ENCODE measurements at regions not wholly inside any gene's neighbourhood (a gene's known extent, or its start where the extent isn't known, plus 50 kb on each side); places are given as distances from the start of the nearest gene placed in this dataset.

DNA sequence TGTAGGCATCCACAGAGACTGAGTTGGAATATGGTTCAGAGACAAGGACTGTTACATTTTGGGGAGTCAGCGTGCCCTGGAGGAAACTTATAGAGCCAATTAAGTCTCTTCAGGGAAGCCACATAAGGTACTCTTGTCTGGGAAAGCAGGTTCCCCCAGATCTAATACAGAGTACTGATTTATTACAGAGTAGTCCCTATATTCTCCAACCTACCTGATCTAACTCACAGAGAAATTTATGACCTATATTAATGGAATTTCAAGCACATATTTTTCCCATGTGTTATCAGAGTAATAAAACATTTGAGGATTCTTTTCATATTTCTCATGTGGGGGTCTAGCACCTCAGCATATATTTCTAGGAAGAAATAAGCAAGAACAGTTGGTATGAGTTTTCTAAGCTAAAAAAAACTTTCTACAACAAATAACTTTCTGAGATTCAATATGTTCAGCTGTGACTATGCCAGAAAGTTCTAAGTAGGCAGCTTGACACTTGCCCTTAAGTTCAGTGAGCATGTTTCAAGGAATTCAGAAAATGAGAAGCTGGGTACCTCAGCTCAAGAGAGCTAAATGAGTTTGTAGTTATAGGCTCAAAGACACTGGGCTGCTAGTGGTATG is 75.3 kb upstream of the COL8A1 start:
- Histone ChIP-seq H3K23me2 (ENCODE audit: insufficient read length, low read depth, low read length, poor library complexity, severe bottlenecking) (no peaks in the 10 kb centered on the region), H4K91ac (ENCODE audit: insufficient read length, low read depth, low read length) (no peak overlapping the region), H3K9me3 (ENCODE audit: control insufficient read depth, low read depth, low read length) (no peaks in the 10 kb centered on the region), H2BK20ac (ENCODE audit: low read depth, low read length, poor library complexity, severe bottlenecking) (no peak overlapping the region), H3K27ac (ENCODE audit: insufficient read length, low read depth, low read length) (no peak overlapping the region), H4K8ac (replicated peaks; ENCODE audit: insufficient read length, low read depth, low read length) (no peak overlapping the region), H3K9ac (ENCODE audit: extremely low read depth, insufficient read length, low read length) (no peak overlapping the region), H3K4ac (ENCODE audit: low read depth, low read length) (no peak overlapping the region), H2BK5ac (ENCODE audit: insufficient read length, low read length) (no peak overlapping the region), H3K27me3 (ENCODE audit: insufficient read depth, low read length) (no peaks in the 10 kb centered on the region), H4K5ac (ENCODE audit: insufficient read length, low read depth, low read length) (no peak overlapping the region), H4K20me1 (ENCODE audit: control insufficient read depth, insufficient read depth, insufficient read length) (no peaks in the 10 kb centered on the region), H3K14ac (ENCODE audit: insufficient read depth, low read length) (no peak overlapping the region), H3K4me2 (ENCODE audit: insufficient read depth, insufficient read length, low read length) (no peak overlapping the region), H3T11ph (ENCODE audit: low read length) (no peak overlapping the region), H2BK15ac (ENCODE audit: low read depth, low read length) (no peak overlapping the region), H2BK12ac (ENCODE audit: insufficient read length, low read depth, low read length) (no peak overlapping the region), H2BK120ac (ENCODE audit: low read depth, low read length, poor library complexity, severe bottlenecking) (no peak overlapping the region), H3K56ac (ENCODE audit: insufficient read length, low read depth, low read length) (no peak overlapping the region), H3K79me1 (ENCODE audit: insufficient read depth, low read depth, low read length, poor library complexity, severe bottlenecking) (no peaks in the 10 kb centered on the region), H3K18ac (ENCODE audit: insufficient read length, low read depth, low read length) (no peak overlapping the region), H2AFZ (ENCODE audit: low read length) (no peak overlapping the region), H2AK5ac (ENCODE audit: insufficient read length, low read length) (no peak overlapping the region), H3K23ac (ENCODE audit: insufficient read length, low read depth, low read length) (no peak overlapping the region), H3K4me1 (ENCODE audit: insufficient read depth, low read length) (no peaks in the 10 kb centered on the region), H3K79me2 (ENCODE audit: insufficient read depth, low read length) (no peaks in the 10 kb centered on the region)
- H3K4me3 Mint-ChIP-seq: no peak overlapping the region
- WGBS (ENCODE audit: extremely low coverage, insufficient read length, low lambda C conversion rate): no CpG with 5 or more reads among the region's 1 CpG
- H3K27me3 Mint-ChIP-seq (ENCODE audit: low read depth): 0 out of 2 replicates have a peak, but pooled peaks cover 2% of the 10 kb centered on the region
- H3K36me3 Mint-ChIP-seq (ENCODE audit: insufficient read depth in 1 of 3, low read depth in 3 of 3): no peaks in the 10 kb centered on the region
- DNase-seq: no peak
- TF ChIP-seq, protein P1, sequence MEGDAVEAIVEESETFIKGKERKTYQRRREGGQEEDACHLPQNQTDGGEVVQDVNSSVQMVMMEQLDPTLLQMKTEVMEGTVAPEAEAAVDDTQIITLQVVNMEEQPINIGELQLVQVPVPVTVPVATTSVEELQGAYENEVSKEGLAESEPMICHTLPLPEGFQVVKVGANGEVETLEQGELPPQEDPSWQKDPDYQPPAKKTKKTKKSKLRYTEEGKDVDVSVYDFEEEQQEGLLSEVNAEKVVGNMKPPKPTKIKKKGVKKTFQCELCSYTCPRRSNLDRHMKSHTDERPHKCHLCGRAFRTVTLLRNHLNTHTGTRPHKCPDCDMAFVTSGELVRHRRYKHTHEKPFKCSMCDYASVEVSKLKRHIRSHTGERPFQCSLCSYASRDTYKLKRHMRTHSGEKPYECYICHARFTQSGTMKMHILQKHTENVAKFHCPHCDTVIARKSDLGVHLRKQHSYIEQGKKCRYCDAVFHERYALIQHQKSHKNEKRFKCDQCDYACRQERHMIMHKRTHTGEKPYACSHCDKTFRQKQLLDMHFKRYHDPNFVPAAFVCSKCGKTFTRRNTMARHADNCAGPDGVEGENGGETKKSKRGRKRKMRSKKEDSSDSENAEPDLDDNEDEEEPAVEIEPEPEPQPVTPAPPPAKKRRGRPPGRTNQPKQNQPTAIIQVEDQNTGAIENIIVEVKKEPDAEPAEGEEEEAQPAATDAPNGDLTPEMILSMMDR (conservative IDR thresholded peaks at IDR 0.05): no peak
- no peaks in the 10 kb centered on the region for H3K4me1 Mint-ChIP-seq
- no peak overlapping the region for H3K27ac Mint-ChIP-seq
- peaks cover 4% of the 10 kb centered on the region in 2 experiments; a peak in 2 of 5 replicates for H3K9me3 Mint-ChIP-seq
